GM12872 (cell line): ENCODE measurements at regions not wholly inside any gene's neighbourhood (a gene's known extent, or its start where the extent isn't known, plus 50 kb on each side); places are given as distances from the start of the nearest gene placed in this dataset.

Source experiments
- TF ChIP-seq, protein P1 (sequence below): IDR thresholded peaks from 3 replicates; pipeline ENCODE4 v1.5.1; 2011; ENCODE audit warnings: low read depth, mild to moderate bottlenecking, low read length, moderate library complexity; ENCODE audit not compliant: insufficient read depth

DNA sequence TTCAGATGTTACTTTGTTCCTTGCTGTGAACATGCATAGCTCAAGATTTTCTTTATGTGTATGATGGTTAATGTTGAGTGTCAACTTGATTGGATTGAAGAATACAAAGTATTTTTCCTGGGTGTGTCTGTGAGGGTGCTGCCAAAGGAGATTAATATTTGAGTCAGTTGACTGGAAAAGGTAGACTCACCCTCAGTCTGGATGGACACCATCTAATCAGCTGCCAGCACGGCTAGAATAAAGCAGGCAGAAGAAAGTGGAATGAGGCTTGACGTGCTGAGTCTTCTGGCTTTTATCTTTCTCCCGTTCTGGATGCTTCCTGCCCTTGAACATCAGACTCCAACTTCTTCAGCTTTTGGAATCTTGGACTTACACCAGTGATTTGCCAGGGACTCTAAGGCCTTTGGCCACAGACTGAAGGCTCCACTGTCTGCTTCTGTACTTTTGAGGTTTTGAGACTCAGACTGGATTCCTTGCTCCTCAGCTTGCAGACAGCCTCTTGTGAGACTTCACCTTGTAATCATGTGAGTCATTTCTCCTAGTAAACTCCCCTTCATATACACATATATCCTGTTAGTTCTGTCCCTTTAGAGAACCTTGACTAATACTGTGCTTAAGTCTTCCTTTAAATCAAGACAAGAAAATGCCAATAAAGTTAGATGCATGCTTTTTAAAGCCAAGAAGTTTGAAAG, 626.6 kb downstream of the KCNT2 start:
- TF ChIP-seq, protein P1, sequence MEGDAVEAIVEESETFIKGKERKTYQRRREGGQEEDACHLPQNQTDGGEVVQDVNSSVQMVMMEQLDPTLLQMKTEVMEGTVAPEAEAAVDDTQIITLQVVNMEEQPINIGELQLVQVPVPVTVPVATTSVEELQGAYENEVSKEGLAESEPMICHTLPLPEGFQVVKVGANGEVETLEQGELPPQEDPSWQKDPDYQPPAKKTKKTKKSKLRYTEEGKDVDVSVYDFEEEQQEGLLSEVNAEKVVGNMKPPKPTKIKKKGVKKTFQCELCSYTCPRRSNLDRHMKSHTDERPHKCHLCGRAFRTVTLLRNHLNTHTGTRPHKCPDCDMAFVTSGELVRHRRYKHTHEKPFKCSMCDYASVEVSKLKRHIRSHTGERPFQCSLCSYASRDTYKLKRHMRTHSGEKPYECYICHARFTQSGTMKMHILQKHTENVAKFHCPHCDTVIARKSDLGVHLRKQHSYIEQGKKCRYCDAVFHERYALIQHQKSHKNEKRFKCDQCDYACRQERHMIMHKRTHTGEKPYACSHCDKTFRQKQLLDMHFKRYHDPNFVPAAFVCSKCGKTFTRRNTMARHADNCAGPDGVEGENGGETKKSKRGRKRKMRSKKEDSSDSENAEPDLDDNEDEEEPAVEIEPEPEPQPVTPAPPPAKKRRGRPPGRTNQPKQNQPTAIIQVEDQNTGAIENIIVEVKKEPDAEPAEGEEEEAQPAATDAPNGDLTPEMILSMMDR = no peak

DNA sequence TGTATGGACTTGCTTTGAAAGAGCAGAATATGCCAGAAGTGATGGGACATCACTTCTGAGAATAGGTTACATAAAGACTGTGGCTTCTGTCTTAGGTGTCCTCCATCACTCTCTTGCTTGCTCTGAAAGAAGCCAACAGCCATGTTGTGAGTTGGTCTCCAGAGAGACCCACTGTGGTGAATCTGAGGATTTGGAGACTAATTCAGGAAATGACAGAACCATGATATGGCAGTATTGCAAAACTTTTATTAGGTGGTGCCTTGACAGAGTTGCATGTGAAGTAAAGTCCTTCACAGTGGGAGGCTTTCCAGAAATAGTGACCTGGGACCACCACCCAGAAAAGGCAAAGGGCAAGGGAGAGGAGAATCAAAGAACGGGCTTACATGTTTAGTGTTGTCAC, 628.6 kb downstream of the KCNT2 start:
- TF ChIP-seq, protein P1 = no peak

GRCh38 chr1:195973311-195973904, 634.8 kb downstream of the KCNT2 start:
- TF ChIP-seq, protein P1 = no peak

DNA sequence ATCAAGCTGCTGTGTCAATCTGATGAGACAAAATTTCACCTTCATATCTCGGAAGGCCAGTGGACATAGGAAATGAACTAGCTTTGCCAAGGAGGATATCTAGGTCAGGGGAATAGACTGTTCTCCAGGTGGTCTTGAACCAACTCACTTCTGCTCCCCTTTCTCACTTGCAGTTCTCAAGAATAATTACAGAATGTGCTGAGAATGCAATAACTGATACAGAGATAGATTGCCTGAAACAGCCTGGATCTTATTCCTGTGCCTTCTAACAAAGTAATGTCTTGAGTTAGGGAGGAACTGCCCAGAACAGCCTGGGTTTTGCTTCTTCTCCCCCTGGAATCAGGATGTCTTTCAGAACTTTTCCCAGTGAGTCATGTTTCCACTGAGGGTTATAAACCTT, 636.7 kb downstream of the KCNT2 start:
- TF ChIP-seq, protein P1 = no peak

DNA sequence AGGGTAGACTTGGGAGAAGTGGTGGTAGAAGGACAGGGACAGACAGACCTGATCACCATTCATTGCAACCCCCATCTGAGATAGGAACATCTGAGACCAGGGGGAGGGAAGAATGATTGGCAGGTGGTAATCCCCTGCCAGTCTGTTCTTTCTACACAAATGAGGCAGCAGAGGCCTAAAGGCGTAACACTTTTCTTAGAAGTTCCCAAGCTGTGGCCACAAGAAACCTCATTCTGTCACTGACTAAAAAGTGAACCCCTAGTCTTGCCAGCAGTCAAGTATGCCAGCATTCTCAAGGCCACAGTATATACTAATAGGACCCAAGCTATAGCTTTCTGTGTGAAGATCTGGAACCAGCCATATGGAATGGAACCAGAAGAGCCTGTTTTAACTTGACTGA, 638.0 kb downstream of the KCNT2 start:
- TF ChIP-seq, protein P1 = no peak

GRCh38 chr1:195965475-195965874, 642.8 kb downstream of the KCNT2 start:
- TF ChIP-seq, protein P1 = no peak

GRCh38 chr1:195965036-195965435, 643.2 kb downstream of the KCNT2 start:
- TF ChIP-seq, protein P1 = no peak
